NCI-H2196 treated with DMSO at 0.1 percent for 48 hours (cell line): ENCODE measurements at regions not wholly inside any gene's neighbourhood (a gene's known extent, or its start where the extent isn't known, plus 50 kb on each side); places are given as distances from the start of the nearest gene placed in this dataset.
"Not testable (repeated sequence)": the region's sequence is repeated elsewhere in the genome, so short reads cannot be mapped to it uniquely, and the experiment has no call there.

Source experiments
- DNase-seq: peaks from one replicate; lab custom pipeline; 2025; ENCODE audit not compliant: unreplicated experiment; lab: John Stamatoyannopoulos, UW

DNA sequence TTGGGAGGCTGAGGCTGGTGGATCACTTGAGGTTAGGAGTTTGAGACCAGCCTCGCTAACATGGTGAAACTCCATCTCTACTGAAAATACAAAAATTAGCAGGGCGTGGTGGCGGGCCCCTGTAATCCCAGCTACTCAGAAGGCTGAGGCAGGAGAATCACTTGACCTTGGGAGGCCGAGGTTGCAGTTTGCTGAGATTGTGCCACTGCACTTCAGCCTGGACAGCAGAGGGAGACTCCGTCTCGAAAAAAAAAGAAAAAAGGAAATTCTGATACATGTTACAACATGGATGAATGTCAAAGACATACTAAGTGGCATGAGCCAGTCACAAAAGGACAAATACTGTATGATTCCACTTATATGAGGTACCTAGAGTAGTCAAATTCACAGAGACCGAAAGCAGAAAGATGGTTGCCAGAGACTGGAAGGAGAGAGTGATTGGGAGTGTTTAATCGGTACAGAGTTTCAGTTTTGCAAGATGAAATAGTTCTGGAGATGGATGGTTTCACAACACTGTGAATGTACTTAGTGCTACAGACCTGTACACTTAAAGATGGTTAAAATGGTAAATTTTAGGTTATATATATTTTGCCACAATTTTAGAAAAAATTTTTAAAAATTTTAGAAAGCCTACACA lies 92.3 kb downstream of the BLID start:
- no peak for DNase-seq

GRCh38 chr11:122022646-122023045 lies 93.4 kb downstream of the BLID start:
- no peak for DNase-seq

- no peak for DNase-seq
Measured at GRCh38 chr11:122020902-122021301, 95.1 kb downstream of the BLID start.

DNA sequence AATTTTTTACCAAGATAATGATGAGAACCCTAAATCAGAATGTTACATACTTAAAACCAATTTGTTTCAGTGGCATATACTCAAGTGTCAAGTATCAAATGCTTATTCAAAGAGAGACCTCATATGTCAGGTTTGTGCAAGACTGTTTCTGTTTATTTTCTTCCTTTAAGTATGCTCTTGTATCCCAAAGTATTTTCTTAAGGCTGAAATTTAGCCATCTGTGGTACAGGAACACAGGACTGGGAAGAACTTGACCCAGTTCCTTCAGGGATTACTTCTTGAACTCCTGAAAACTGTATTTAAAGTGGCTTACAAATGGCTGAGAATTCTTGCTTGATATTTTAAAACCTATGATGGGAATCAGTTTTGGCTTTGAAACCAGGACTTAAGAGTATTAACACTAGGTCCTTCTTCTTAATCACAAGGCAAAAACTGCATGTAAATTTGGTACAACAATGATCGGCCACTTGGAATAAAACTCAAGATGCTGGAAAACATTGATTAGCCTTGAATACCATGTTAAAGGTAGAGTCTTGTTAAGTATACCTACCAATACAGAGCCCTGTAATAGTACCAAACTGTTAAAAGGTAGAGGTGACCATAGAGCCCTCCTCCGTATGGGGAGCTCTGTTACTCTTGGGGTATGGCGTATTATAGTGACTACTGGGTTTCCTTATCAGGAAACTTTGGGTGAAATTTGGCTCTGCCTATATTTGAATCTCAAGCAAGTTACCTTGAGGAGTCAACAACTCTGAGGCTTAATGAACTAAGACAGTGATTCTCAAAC lies 95.9 kb downstream of the BLID start:
- DNase-seq = no peak

DNA sequence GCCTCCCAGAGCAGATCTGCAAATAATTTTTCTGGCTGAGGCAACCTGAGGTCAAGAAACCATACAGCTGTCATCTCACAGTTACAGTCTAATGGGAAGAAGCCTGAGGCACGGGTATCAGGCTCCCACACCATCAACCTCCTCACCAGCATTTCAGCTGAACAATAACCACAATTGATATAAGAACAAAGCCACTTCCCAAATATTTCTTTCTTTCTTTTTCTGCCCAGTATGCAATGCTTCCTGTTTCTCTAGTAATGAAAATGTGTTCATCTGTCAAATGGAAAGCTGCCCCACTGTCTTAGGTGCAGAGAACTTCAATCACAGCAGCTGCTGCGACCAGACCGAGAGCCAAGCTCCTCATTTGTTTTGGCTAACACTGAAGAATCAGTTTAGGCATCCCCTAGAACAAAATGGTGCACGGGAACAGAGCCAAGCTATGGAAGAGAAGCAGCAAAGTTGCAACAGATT lies 108.4 kb downstream of the BLID start:
- no peak for DNase-seq

DNA sequence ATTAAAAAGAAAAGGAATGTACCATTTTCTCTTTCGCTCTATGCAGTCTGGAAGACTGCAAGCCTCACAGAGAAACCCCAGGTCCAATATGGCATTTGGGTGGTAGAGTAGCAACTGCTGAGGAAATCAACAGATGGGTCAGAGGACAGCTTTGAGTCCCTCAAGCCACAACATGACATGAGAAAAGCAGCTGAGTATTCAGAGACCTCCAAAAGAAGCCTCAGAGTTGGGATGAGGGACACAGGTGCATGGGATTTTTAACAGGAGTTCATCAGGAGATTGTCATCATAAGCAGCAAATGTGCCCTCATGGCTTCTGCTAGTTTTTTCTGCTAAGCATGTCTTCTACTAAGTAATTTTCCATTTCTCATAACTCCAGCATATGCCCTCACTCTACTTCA lies 111.6 kb downstream of the BLID start:
- DNase-seq = no peak

- DNase-seq = no peak
Measured at GRCh38 chr11:122002926-122003325, 113.1 kb downstream of the BLID start.

GRCh38 chr11:122002047-122002446 lies 114.0 kb downstream of the BLID start:
- no peak for DNase-seq

GRCh38 chr11:121999651-122000050 lies 116.4 kb downstream of the BLID start:
- DNase-seq = no peak

- no peak for DNase-seq
Measured at GRCh38 chr11:121996574-121996973, 119.4 kb downstream of the BLID start.

DNA sequence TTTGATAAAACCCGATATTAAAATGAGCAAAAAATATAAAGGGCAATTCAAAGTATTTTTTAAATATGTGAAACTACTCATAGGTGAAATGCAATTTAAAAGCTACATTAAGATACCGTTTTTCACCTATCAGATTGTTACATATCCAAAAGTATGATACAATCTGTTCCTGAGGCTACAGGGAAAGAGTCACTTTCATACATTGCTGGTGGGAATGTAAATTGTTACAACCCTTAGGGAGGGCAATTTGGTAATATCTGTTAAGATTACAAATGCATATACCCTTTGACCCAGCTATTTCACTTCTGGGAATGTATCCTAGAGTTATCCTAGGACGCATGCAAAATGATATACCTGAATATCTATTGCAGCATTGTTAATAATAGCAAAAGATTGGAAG lies 132.1 kb downstream of the BLID start:
- no peak for DNase-seq

DNA sequence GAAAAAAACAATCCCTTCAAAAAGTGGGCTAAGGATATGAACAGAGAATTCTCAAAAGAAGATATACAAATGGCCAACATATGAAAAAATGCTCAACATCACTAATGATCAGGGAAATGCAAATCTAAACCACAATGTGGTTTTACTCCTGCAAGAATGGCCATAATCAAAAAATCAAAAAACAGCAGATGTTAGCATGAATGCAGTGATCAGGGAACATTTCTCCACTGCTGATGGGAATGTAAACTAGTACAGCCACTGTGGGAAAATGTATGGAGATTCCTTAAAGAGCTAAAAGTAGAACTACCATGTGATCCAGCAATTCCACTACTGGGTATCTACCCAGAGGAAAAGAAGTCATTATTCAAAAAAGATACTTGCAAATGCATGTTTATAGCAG lies 138.1 kb downstream of the BLID start:
- not testable (repeated sequence) for DNase-seq

GRCh38 chr11:121968638-121969037 lies 147.4 kb downstream of the BLID start:
- no peak for DNase-seq

DNA sequence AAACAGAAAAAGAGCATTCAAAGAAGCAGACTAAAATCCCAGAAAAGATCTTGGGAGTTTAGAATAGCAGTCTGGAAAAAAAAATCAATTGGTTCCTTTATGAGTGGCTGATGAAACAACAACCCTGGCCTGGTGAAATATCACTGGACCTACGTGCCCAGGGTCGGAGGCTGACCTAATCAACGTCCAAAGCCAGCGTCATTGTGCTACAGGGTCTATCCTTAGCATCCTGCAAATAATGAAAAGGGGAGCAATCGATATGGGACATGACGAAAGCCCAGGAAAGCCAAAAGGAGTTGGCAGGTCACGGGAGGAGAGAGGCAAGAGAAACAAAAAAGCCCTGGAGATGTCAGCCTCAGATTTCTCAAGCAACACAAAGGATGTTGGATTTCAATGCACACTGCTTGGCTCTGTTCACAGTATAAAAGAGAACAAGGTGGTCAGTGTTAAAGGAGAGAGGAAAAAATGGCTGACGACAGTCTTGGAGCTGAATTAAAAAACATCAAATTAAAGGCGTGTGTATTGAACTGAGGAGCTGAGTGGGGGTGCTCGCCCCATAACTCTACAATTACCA lies 148.8 kb downstream of the BLID start:
- no peak for DNase-seq

GRCh38 chr11:121965330-121965729 lies 150.7 kb downstream of the BLID start:
- DNase-seq = no peak

DNA sequence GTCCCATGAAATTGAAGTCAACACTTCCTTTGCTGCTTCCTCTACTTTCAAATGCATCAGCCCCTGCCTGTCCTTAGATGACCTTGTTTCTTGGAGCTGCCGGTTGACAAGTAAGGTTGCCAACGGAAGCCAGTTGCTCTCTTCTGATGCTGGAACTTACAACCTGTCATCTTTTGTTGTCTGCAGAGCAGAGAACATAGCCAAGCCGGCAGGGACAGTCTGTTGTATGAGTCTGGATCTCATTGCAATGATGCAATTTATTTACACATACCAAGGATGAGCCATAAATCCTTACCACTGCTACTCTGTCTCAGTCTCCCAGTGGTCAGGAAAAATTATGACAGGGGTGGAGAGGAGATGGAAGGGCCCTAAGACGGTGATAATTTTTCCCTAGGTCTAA lies 151.4 kb downstream of the BLID start:
- DNase-seq = no peak

GRCh38 chr11:121963846-121964245 lies 152.2 kb downstream of the BLID start:
- DNase-seq = not testable (repeated sequence)

- DNase-seq = no peak
Measured at GRCh38 chr11:121961321-121961801, 154.7 kb downstream of the BLID start.

- DNase-seq = no peak
Measured at GRCh38 chr11:121958971-121959325, 157.1 kb downstream of the BLID start.

GRCh38 chr11:121958323-121958970 lies 157.6 kb downstream of the BLID start:
- no peak for DNase-seq

DNA sequence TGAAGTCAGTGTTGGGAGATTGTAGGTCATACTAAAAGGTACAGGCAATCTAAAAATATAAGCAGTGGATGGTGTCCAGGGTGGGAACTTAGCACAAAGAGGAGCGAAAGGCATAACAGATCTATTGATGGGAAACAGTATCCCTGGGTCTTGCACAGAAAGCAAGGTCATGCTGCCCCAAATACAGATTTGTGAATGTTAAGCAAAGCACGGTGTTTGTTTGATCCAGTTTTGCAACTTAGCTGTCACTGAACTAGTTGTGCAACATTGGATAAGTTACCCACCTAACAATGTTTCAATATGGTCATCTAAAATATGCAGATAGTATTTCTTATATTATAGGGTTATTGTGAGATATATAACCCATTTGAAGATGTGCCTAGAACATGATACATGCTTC lies 162.9 kb downstream of the BLID start:
- DNase-seq = no peak

- no peak for DNase-seq
Measured at GRCh38 chr11:121950160-121950559, 165.9 kb downstream of the BLID start.
